Keratinocyte (primary cell): ENCODE measurements at regions not wholly inside any gene's neighbourhood (a gene's known extent, or its start where the extent isn't known, plus 50 kb on each side); places are given as distances from the start of the nearest gene placed in this dataset.

Experiments
- CTCF ChIP-seq, 3 experiments: IDR thresholded peaks in 1 of 3; conservative IDR thresholded peaks in 1 of 3; optimal IDR thresholded peaks in 1 of 3; 2 replicates in 2 of 3; 3 replicates in 1 of 3; pipeline versions ENCODE3 to v1.5.1; 2011; ENCODE audit warnings: low read length in 3 of 3, mild to moderate bottlenecking in 3 of 3, moderate library complexity in 2 of 3, control low read depth in 1 of 3, inconsistent platforms in 1 of 3; ENCODE audit not compliant: insufficient read depth in 2 of 3; ENCODE audit errors: extremely low read depth in 1 of 3
- EZH2 ChIP-seq: IDR thresholded peaks from one replicate; pipeline ENCODE4 v1.6.1; 2012; ENCODE audit warnings: inconsistent platforms, mild to moderate bottlenecking, low read length, moderate library complexity

- TF ChIP-seq CTCF (optimal IDR thresholded peaks at IDR 0.05 in 1 of 3, IDR thresholded peaks at IDR 0.05 in 1 of 3, conservative IDR thresholded peaks at IDR 0.05 in 1 of 3; ENCODE audit: extremely low read depth in 1 of 3, insufficient read depth in 2 of 3, low read length in 3 of 3) (no peak), EZH2 (no peak)
Measured at GRCh38 chr7:156402255-156402654, 238.3 kb upstream of the RNF32 start.
